Pancreas (tissue), 10 donors: ENCODE measurements at regions not wholly inside any gene's neighbourhood (a gene's known extent, or its start where the extent isn't known, plus 50 kb on each side); places are given as distances from the start of the nearest gene placed in this dataset.

Source experiments
- ATAC-seq, 4 donors: fragments of 200-7000 bp; cut with Tn5 transposase; one replicate each; pipeline versions ENCODE4 v1.8.0 to v1.9.1; 2020; ENCODE audit warnings: mild to moderate bottlenecking in 4 of 4, moderate library complexity in 4 of 4
- DNase-seq, 6 donors: peaks; one replicate each; pipeline ENCODE4 v3.0.0-alpha.2; 2020
- FAIRE-seq: peaks from 2 replicates; lab custom pipeline; 2012; peaks lifted over from hg19 to GRCh38; lab: Jason Lieb, UNC
- H3K27ac ChIP-seq, 4 donors: fragments of 200-600 bp; sonication (generic); 1 replicate in 3 of 4; 2 replicates in 1 of 4; pipeline versions ENCODE4 v1.5.0 to v1.8.0; 2020
- H3K27me3 ChIP-seq, 4 donors: fragments of 200-600 bp; one replicate each; pipeline ENCODE4 v1.8.0; 2021
- H3K36me3 ChIP-seq, 3 donors: fragments of 200-600 bp; sonication (generic) in 1 of 3; one replicate each; pipeline versions ENCODE4 v1.5.0 to v1.8.0; 2020 to 2021
- H3K4me1 ChIP-seq, 3 donors: fragments of 200-600 bp; one replicate each; pipeline ENCODE4 v1.8.0; 2021
- H3K4me3 ChIP-seq, 4 donors: fragments of 200-600 bp; sonication (generic) in 2 of 4; one replicate each; pipeline versions ENCODE4 v1.5.0 to v1.8.0; 2020 to 2021
- H3K9me3 ChIP-seq, 4 donors: fragments of 200-600 bp; one replicate each; pipeline ENCODE4 v1.8.0; 2021
- CTCF ChIP-seq, 4 donors: fragments of 200-600 bp; sonication (generic) in 3 of 4; IDR thresholded peaks; one replicate each; pipeline versions ENCODE4 v1.5.0 to v1.8.0; 2021; ENCODE audit warnings: antibody characterized with exemption in 4 of 4
- WGBS, 2 donors: extraction: QIAGEN DNeasy Blood & Tissue Kit; methylation state at CpG; one replicate each; pipeline ENCODE4 v1.1.7; 2013; 5-methylcytosine and 5-hydroxymethylcytosine counted together
- intact Hi-C, 3 donors: fragments of 100-400 bp; cut with DNase I; formaldehyde crosslinking; loops; one replicate each; pipeline versions ENCODE4 v1.11.1 to v1.14.2; 2022
- donor health status: healthy with polysubstance abuse.
- donor health status: DM: no; HTN: no; CAD: no; lungs with moderate emphysema.
- donor health status: DM: no; HTN: no; CAD: no.
- donor health status: control.
- donor health status: control.
- donor health status: Bipolar disorder and iron deficiency.
- donor health status: DM: yes; HTN: yes; CAD: no.
- donor health status: DM: no; HTN: no; CAD: no.
- donor health status: DM: no; HTN: no; CAD: no.
- donor health status: DM: yes; HTN: yes; CAD: no.

- DNase-seq (no peak), FAIRE-seq (no peak), ATAC-seq (no peak)
- Histone ChIP-seq H3K4me1 (no peaks in the 10 kb centered on the region), H3K36me3 (no peaks in the 10 kb centered on the region), H3K4me3 (no peak overlapping the region), H3K27me3 (no peaks in the 10 kb centered on the region), H3K27ac (no peak overlapping the region), H3K9me3 (no peaks in the 10 kb centered on the region)
- 74% methylated on average over 2 of the region's 2 CpGs for WGBS, 2 donors
- no peak for TF ChIP-seq CTCF (IDR thresholded peaks at IDR 0.05)
- intact Hi-C loops = no loop called here
Observed at GRCh38 chr18:51936115-51936514, 403.9 kb upstream of the DCC start.

- Histone ChIP-seq H3K4me3 (no peak overlapping the region), H3K27ac (no peak overlapping the region), H3K36me3 (no peaks in the 10 kb centered on the region), H3K9me3 (no peaks in the 10 kb centered on the region), H3K4me1 (no peaks in the 10 kb centered on the region), H3K27me3 (no peaks in the 10 kb centered on the region)
- FAIRE-seq (no peak), DNase-seq (no peak), ATAC-seq (no peak)
- 28 to 44% methylated on average over 2 of the region's 2 CpGs for WGBS, 2 donors
- intact Hi-C loops = no loop called here
- TF ChIP-seq CTCF (IDR thresholded peaks at IDR 0.05) = no peak
Observed at GRCh38 chr18:51941999-51942398, 398.0 kb upstream of the DCC start.

GRCh38 chr18:51943281-51943680 is 396.7 kb upstream of the DCC start:
- FAIRE-seq = no peak
- Histone ChIP-seq H3K4me3 (no peak overlapping the region), H3K9me3 (no peaks in the 10 kb centered on the region), H3K27ac (no peak overlapping the region), H3K27me3 (no peaks in the 10 kb centered on the region), H3K36me3 (no peaks in the 10 kb centered on the region), H3K4me1 (no peaks in the 10 kb centered on the region)
- intact Hi-C loops = no loop called here
- DNase-seq = no peak
- TF ChIP-seq CTCF (IDR thresholded peaks at IDR 0.05) = no peak
- 83 to 94% methylated on average over 1 of the region's 1 CpG for WGBS, 2 donors
- no peak for ATAC-seq

- Histone ChIP-seq H3K27ac (no peak overlapping the region), H3K9me3 (no peaks in the 10 kb centered on the region), H3K4me3 (no peak overlapping the region), H3K27me3 (no peaks in the 10 kb centered on the region), H3K36me3 (no peaks in the 10 kb centered on the region), H3K4me1 (no peaks in the 10 kb centered on the region)
- ATAC-seq (no peak), DNase-seq (no peak), FAIRE-seq (no peak)
- 49 to 60% methylated on average over 4 of the region's 4 CpGs for WGBS, 2 donors
- intact Hi-C loops = no loop called here
- no peak for TF ChIP-seq CTCF (IDR thresholded peaks at IDR 0.05)
Observed at GRCh38 chr18:51946946-51947345, 393.1 kb upstream of the DCC start.

- TF ChIP-seq CTCF (IDR thresholded peaks at IDR 0.05) = no peak
- H3K9me3 ChIP-seq = no peaks in the 10 kb centered on the region
- DNase-seq = no peak
- H3K4me1 ChIP-seq = no peaks in the 10 kb centered on the region
- intact Hi-C loops = no loop called here
- no peaks in the 10 kb centered on the region for H3K36me3 ChIP-seq
- H3K27me3 ChIP-seq = no peaks in the 10 kb centered on the region
- no peak overlapping the region for H3K27ac ChIP-seq
- H3K4me3 ChIP-seq = no peak overlapping the region
- 67 to 70% methylated on average over 2 of the region's 2 CpGs for WGBS, 2 donors
- no peak for ATAC-seq
- no peak for FAIRE-seq
Observed at GRCh38 chr18:51952844-51953243, 387.2 kb upstream of the DCC start.
